PC-3 (cell line): ENCODE measurements at regions not wholly inside any gene's neighbourhood (a gene's known extent, or its start where the extent isn't known, plus 50 kb on each side); places are given as distances from the start of the nearest gene placed in this dataset.

Source experiments
- EZH2 ChIP-seq: fragments of 300-600 bp; sonication (generic); IDR thresholded peaks from one replicate; pipeline ENCODE4 v1.6.1; 2017; ENCODE audit warnings: antibody characterized with exemption, mild to moderate bottlenecking, low read length; ENCODE audit not compliant: unreplicated experiment
- EZH2phosphoT487 ChIP-seq: fragments of 300-600 bp; sonication (generic); IDR thresholded peaks from 2 replicates; pipeline ENCODE4 v1.6.1; 2018; ENCODE audit warnings: mild to moderate bottlenecking, antibody characterized with exemption, low read length, borderline replicate concordance
- TF ChIP-seq, protein P1 (sequence below): fragments of 300-600 bp; sonication (generic); conservative IDR thresholded peaks from 2 replicates; pipeline ENCODE4 v1.5.1; 2017; ENCODE audit warnings: antibody characterized with exemption, low read depth, mild to moderate bottlenecking, low read length

DNA sequence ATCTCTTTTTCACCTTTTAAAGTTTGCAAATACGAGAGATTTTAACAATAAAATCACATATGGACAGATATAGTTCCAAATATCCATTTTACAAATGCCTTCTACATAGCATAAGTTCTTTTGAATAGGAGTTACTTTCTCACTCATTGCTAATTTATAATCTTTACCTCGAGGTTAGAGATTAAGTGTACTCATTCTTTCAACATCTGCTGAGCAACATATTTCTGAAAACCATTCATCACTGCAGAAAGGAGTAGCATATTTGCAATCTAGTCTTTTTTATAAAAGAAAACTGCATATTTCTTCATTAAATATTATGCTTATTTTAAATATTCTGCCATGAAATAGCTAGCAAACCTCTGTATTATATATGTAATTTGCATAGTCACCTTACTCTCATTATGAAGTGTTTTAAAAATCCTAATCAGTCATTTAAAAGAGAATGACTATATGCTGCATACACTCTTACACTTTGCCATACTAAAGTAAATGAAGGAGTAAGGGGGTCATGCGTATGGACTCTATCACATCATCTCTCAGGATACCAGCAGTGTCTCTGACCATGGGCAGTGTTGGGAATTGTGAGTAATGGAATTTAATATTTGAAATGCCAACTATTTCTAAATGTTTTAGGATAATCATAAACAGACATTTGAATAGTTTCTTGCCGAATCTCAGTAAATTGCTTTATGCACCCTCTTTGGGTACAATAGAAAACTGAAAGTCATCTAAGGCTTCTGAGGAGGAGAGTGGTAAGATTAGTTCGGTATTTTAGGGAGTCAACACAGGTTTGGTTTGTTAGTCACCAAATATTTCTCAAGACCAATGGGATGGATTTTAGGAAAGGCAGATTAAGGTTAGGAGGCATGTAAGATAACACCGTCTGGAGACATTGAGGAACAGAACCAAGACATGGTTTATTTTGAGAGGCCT, 524.8 kb upstream of the ATP2B1 start:
- TF ChIP-seq, protein P1, sequence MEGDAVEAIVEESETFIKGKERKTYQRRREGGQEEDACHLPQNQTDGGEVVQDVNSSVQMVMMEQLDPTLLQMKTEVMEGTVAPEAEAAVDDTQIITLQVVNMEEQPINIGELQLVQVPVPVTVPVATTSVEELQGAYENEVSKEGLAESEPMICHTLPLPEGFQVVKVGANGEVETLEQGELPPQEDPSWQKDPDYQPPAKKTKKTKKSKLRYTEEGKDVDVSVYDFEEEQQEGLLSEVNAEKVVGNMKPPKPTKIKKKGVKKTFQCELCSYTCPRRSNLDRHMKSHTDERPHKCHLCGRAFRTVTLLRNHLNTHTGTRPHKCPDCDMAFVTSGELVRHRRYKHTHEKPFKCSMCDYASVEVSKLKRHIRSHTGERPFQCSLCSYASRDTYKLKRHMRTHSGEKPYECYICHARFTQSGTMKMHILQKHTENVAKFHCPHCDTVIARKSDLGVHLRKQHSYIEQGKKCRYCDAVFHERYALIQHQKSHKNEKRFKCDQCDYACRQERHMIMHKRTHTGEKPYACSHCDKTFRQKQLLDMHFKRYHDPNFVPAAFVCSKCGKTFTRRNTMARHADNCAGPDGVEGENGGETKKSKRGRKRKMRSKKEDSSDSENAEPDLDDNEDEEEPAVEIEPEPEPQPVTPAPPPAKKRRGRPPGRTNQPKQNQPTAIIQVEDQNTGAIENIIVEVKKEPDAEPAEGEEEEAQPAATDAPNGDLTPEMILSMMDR, result no peak
- TF ChIP-seq EZH2 (no peak), EZH2phosphoT487 (no peak)
